Endothelial cell (in vitro differentiated cells): ENCODE measurements at regions not wholly inside any gene's neighbourhood (a gene's known extent, or its start where the extent isn't known, plus 50 kb on each side); places are given as distances from the start of the nearest gene placed in this dataset.
"Not testable (repeated sequence)": the region's sequence is repeated elsewhere in the genome, so short reads cannot be mapped to it uniquely, and the experiment has no call there.

Experiments used
- DNase-seq: peaks from one replicate; pipeline ENCODE4 v3.0.0; 2021; ENCODE audit warnings: low spot score
- H3K27ac Mint-ChIP-seq: one replicate; pipeline ENCODE4 v1.8.0; 2021; ENCODE audit warnings: mixed read lengths, inconsistent platforms; ENCODE audit not compliant: unreplicated experiment
- H3K27me3 Mint-ChIP-seq: one replicate; pipeline ENCODE4 v1.8.0; 2021; ENCODE audit warnings: mild to moderate bottlenecking, moderate library complexity, mixed read lengths, inconsistent platforms; ENCODE audit not compliant: unreplicated experiment
- H3K36me3 Mint-ChIP-seq: one replicate; pipeline ENCODE4 v1.8.0; 2021; ENCODE audit warnings: mild to moderate bottlenecking, low read depth, mixed read lengths, inconsistent platforms; ENCODE audit not compliant: unreplicated experiment
- H3K4me1 Mint-ChIP-seq: one replicate; pipeline ENCODE4 v1.8.0; 2021; ENCODE audit warnings: mild to moderate bottlenecking, mixed read lengths, inconsistent platforms; ENCODE audit not compliant: unreplicated experiment
- H3K4me3 Mint-ChIP-seq: one replicate; pipeline ENCODE4 v1.8.0; 2021; ENCODE audit warnings: mild to moderate bottlenecking, mixed read lengths, inconsistent platforms; ENCODE audit not compliant: unreplicated experiment
- H3K9me3 Mint-ChIP-seq: one replicate; pipeline ENCODE4 v1.8.0; 2021; ENCODE audit warnings: mixed read lengths, inconsistent platforms; ENCODE audit not compliant: unreplicated experiment
- TF ChIP-seq, protein P1 (sequence below): fragments of 200-600 bp; sonication (generic); IDR thresholded peaks from one replicate; pipeline ENCODE4 v1.5.0; 2021; ENCODE audit warnings: antibody characterized with exemption; ENCODE audit not compliant: unreplicated experiment

DNA sequence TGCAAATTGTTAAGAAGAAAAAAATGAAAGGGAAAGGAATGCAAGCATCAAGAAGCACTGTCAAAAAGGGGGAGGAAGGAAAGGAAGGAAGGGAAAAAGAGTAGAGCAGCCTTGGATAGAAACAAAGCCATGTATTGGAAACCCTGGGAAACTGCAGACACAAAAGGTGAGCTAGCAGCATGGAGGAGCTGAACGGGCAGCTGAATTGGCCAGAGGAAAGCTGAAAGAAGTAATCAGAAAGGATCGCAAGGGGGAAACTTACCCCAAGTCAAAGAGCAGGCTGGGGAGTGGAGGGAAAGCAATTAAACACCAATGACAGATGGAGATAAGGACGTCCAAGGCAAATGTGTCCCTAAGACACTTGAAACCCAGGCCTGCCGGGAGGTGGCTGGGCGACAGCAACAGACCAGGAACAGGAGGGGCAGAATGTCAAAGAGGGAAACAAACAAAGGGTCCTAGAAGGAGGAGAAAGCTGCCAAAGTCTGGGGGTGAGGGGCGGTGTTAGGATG lies 93.8 kb upstream of the SVIL start:
- peak overlapping the region; percentile 86 for H3K4me3 Mint-ChIP-seq
- H3K4me1 Mint-ChIP-seq, result peaks cover 74% of the 10 kb centered on the region

DNA sequence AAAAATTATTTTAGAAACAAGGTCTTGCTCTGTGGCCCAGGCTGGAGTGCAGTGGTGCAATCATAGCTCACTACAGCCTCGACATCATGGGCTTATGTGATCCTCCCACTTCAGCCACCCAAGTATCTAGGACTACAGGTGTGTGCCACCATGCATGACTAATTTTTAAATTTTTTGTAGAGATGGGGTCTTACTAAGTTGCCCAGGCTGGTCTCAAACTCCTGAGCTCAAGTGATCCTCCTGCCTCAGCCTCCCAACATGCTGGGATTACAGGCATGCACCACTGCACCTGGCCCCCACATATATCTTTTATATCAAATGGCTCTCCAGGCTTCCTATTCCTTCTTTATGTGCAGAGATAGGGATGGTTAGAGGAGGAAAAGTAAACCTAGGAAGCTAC lies 91.2 kb upstream of the SVIL start:
- not testable (repeated sequence) for H3K27me3 Mint-ChIP-seq, H3K9me3 Mint-ChIP-seq, H3K4me3 Mint-ChIP-seq, H3K27ac Mint-ChIP-seq, DNase-seq
- Mint-ChIP-seq H3K36me3 (peaks cover 14% of the 10 kb centered on the region), H3K4me1 (peaks cover 56% of the 10 kb centered on the region)

More for the DNA sequence above, 93.8 kb upstream of the SVIL start:
- DNase-seq, result no peak
- peaks cover 14% of the 10 kb centered on the region for H3K36me3 Mint-ChIP-seq
- H3K27me3 Mint-ChIP-seq, result peaks cover 5% of the 10 kb centered on the region
- H3K27ac Mint-ChIP-seq, result peak overlapping the region; percentile 76
- TF ChIP-seq, protein P1, sequence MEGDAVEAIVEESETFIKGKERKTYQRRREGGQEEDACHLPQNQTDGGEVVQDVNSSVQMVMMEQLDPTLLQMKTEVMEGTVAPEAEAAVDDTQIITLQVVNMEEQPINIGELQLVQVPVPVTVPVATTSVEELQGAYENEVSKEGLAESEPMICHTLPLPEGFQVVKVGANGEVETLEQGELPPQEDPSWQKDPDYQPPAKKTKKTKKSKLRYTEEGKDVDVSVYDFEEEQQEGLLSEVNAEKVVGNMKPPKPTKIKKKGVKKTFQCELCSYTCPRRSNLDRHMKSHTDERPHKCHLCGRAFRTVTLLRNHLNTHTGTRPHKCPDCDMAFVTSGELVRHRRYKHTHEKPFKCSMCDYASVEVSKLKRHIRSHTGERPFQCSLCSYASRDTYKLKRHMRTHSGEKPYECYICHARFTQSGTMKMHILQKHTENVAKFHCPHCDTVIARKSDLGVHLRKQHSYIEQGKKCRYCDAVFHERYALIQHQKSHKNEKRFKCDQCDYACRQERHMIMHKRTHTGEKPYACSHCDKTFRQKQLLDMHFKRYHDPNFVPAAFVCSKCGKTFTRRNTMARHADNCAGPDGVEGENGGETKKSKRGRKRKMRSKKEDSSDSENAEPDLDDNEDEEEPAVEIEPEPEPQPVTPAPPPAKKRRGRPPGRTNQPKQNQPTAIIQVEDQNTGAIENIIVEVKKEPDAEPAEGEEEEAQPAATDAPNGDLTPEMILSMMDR, result no peak
- H3K9me3 Mint-ChIP-seq, result no peaks in the 10 kb centered on the region

DNA sequence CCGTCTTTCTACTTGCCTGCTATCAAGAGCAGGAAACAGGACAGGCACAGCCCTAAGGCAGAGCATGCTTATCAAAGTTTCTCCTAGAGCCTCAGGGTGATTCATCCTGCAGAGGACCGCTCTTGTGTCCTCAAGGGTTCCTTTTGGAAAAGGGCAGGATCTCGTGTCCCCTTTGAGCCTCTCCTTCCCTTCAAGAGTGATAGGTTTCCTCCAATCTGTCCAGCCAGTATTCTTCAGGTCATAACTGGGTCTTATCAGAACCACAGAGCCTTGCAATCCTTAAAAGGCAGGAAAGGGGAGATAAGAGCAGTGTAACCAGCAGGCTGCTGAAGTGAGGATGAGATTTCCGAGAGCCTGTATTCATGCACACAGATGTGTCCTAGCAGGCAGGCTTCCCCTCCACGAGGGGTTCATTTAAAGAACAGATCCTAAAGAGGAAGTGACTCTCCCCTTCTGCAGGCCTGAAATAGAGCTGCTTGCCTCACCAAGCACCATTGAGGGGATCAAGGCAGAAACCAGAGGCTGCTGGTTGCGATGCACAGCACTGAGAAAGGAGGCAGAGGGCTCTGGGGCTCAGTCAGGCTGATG lies 90.5 kb upstream of the SVIL start:
- no peaks in the 10 kb centered on the region for H3K9me3 Mint-ChIP-seq
- H3K27ac Mint-ChIP-seq, result peak overlapping the region; percentile 74
- peaks cover 3% of the 10 kb centered on the region for H3K27me3 Mint-ChIP-seq
- H3K36me3 Mint-ChIP-seq, result peaks cover 12% of the 10 kb centered on the region
- no peak overlapping the region for H3K4me3 Mint-ChIP-seq
- DNase-seq, result peak; percentile 18
- peaks cover 49% of the 10 kb centered on the region for H3K4me1 Mint-ChIP-seq
- TF ChIP-seq, protein P1, result no peak

DNA sequence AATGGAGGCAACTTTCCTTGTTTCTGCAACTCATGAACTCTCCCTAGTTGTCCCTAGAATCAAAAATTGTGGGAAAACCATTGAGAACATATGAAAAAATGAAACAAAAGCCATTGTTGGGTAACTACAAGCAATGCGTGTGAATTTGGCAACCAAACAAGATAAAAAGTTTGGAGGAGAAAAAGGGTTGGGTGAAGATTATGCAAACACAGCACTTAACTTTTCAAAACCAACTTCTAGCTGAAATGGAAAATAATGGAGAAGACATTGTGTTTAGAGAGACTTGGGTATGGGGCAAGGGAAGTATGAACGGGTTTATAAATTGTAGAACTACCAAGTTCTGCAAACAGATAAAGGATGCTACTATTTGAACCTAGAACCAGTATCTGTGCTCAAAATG lies 89.0 kb upstream of the SVIL start:
- Mint-ChIP-seq H3K9me3 (no peaks in the 10 kb centered on the region), H3K4me1 (peaks cover 43% of the 10 kb centered on the region), H3K4me3 (no peak overlapping the region), H3K27ac (no peak overlapping the region), H3K27me3 (peaks cover 6% of the 10 kb centered on the region), H3K36me3 (peaks cover 15% of the 10 kb centered on the region)
- TF ChIP-seq, protein P1, result no peak
- no peak for DNase-seq

DNA sequence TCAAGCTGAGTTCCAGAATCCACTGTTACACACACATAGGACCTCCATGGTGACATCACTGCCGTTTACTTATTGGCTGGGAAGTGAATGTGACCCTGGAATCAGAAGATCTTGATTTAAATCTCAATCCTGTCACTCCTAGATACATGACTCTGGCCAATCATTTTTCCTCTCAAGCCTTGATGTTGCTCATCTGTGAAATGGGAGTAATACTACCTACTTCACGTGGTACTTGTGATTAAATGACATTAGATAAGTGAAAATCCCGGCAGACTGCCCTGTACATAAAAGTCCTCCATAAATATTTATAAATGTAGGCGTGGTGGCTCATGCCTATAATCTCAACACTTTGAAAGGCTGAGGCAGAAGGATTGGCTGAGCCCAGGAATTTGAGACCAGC lies 88.0 kb upstream of the SVIL start:
- Mint-ChIP-seq H3K36me3 (peaks cover 10% of the 10 kb centered on the region), H3K27ac (no peak overlapping the region), H3K4me3 (no peak overlapping the region), H3K27me3 (peaks cover 5% of the 10 kb centered on the region), H3K4me1 (peaks cover 34% of the 10 kb centered on the region), H3K9me3 (no peaks in the 10 kb centered on the region)
- TF ChIP-seq, protein P1, result no peak
- no peak for DNase-seq
